Left ventricle myocardium inferior (tissue), 1 donor: ENCODE measurements at regions not wholly inside any gene's neighbourhood (a gene's known extent, or its start where the extent isn't known, plus 50 kb on each side); places are given as distances from the start of the nearest gene placed in this dataset.

Source experiments
- DNase-seq: peaks from one replicate; pipeline ENCODE4 v3.0.0-alpha.2; 2020
- H3K27ac ChIP-seq: fragments of 200-600 bp; replicated peaks from 2 replicates; pipeline ENCODE4 v1.8.0; 2021
- H3K27me3 ChIP-seq: fragments of 200-600 bp; 2 replicates; pipeline ENCODE4 v1.8.0; 2021; ENCODE audit warnings: low read depth
- H3K36me3 ChIP-seq: fragments of 200-600 bp; 2 replicates; pipeline ENCODE4 v1.8.0; 2021
- H3K4me1 ChIP-seq: fragments of 200-600 bp; 2 replicates; pipeline ENCODE4 v1.8.0; 2021
- H3K4me3 ChIP-seq: fragments of 200-600 bp; 2 replicates; pipeline ENCODE4 v1.8.0; 2021; ENCODE audit warnings: mild to moderate bottlenecking, moderate library complexity
- H3K9me3 ChIP-seq: fragments of 200-600 bp; replicated peaks from 2 replicates; pipeline ENCODE4 v1.8.0; 2021
- CTCF ChIP-seq: fragments of 200-600 bp; IDR thresholded peaks from 2 replicates; pipeline ENCODE4 v1.8.0; 2021; ENCODE audit warnings: antibody characterized with exemption, mild to moderate bottlenecking, borderline replicate concordance
- intact Hi-C: fragments of 100-400 bp; cut with micrococcal nuclease; formaldehyde crosslinking; loops from one replicate; pipeline ENCODE4 v1.11.0; 2022
- donor health status: DM: no; HTN: yes; CAD: no; lungs with severe emphysema.

- H3K27me3 ChIP-seq, result peaks cover 1% of the 10 kb centered on the region
- no peaks in the 10 kb centered on the region for H3K4me1 ChIP-seq
- H3K27ac ChIP-seq, result no peak overlapping the region
- no peaks in the 10 kb centered on the region for H3K36me3 ChIP-seq
- no peak for TF ChIP-seq CTCF
- H3K9me3 ChIP-seq, result no peaks in the 10 kb centered on the region
- H3K4me3 ChIP-seq, result no peak overlapping the region
- DNase-seq, result no peak
- intact Hi-C loops, result no loop called here
Measured at GRCh38 chr20:40891351-40891750, 137.3 kb upstream of the TOP1 start.

GRCh38 chr20:40892642-40893041 lies 136.0 kb upstream of the TOP1 start:
- H3K9me3 ChIP-seq, result no peaks in the 10 kb centered on the region
- peaks cover 9% of the 10 kb centered on the region for H3K27me3 ChIP-seq
- no peak overlapping the region for H3K4me3 ChIP-seq
- no peak for TF ChIP-seq CTCF
- intact Hi-C loops, result no loop called here
- no peak for DNase-seq
- H3K27ac ChIP-seq, result no peak overlapping the region
- H3K4me1 ChIP-seq, result no peaks in the 10 kb centered on the region
- no peaks in the 10 kb centered on the region for H3K36me3 ChIP-seq

- no peak for TF ChIP-seq CTCF
- no peak for DNase-seq
- Histone ChIP-seq H3K36me3 (no peaks in the 10 kb centered on the region), H3K4me1 (no peaks in the 10 kb centered on the region), H3K27me3 (peaks cover 10% of the 10 kb centered on the region), H3K27ac (no peak overlapping the region), H3K4me3 (no peak overlapping the region), H3K9me3 (no peaks in the 10 kb centered on the region)
- intact Hi-C loops, result no loop called here
Measured at GRCh38 chr20:40893610-40894236, 134.9 kb upstream of the TOP1 start.

GRCh38 chr20:40894237-40894630 lies 134.4 kb upstream of the TOP1 start:
- no peak for DNase-seq
- H3K27me3 ChIP-seq, result peaks cover 15% of the 10 kb centered on the region
- no peaks in the 10 kb centered on the region for H3K4me1 ChIP-seq
- no peaks in the 10 kb centered on the region for H3K36me3 ChIP-seq
- intact Hi-C loops, result no loop called here
- H3K9me3 ChIP-seq, result no peaks in the 10 kb centered on the region
- H3K27ac ChIP-seq, result no peak overlapping the region
- no peak for TF ChIP-seq CTCF
- no peak overlapping the region for H3K4me3 ChIP-seq

- no peaks in the 10 kb centered on the region for H3K9me3 ChIP-seq
- no peak for DNase-seq
- no peak overlapping the region for H3K4me3 ChIP-seq
- intact Hi-C loops, result no loop called here
- no peak for TF ChIP-seq CTCF
- no peaks in the 10 kb centered on the region for H3K4me1 ChIP-seq
- H3K27ac ChIP-seq, result no peak overlapping the region
- peaks cover 23% of the 10 kb centered on the region for H3K27me3 ChIP-seq
- H3K36me3 ChIP-seq, result no peaks in the 10 kb centered on the region
Measured at GRCh38 chr20:40895182-40895581, 133.4 kb upstream of the TOP1 start.
